ENCODE measurements at regions not wholly inside any gene's neighbourhood (a gene's known extent, or its start where the extent isn't known, plus 50 kb on each side); places are given as distances from the start of the nearest gene placed in this dataset.
A peak's percentile ranks its signal among the peaks of the same experiment; 100 is the strongest.
"Not testable (repeated sequence)": the region's sequence is repeated elsewhere in the genome, so short reads cannot be mapped to it uniquely, and the experiment has no call there.

DNA sequence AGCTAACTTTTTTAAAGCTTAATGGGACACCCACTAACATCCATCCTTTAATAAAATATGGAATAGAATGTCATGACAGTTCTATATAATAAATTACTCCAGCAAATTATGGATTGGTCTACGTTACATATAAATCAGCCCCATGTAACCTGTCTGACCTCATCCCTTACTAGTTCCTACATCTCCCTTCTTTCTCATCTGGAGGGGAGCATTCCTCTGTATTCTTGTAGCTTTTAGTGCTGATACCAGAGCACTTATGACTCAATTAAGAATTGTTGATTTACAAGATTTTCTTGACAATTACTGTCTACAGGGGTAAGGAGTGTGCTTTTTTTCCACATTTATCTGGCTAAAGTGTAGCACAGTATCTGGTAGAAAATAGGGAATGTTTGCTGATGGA is 523.7 kb downstream of the FAM181B start:
- no peak for DNase-seq (ENCODE audit: low spot score)

DNA sequence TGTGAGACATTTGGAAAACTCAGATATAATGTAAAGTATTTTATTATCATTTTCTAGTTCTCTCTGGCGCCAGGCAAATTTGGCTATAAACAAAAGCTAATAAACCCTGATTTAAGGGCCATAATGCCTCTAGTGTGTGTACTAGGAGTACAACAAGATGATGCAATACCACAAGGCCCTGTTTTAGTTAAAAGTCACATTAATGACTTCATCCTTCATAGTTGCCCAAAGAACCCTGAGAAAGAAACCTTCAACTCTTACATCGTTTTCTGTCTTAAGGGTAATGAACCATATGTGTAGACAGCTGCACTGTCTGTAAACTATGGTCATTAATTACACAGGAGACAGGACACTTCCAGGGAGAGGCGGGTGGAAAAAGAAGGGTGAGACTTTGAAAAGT is 538.4 kb downstream of the FAM181B start:
- DNase-seq (ENCODE audit: low spot score): no peak

DNA sequence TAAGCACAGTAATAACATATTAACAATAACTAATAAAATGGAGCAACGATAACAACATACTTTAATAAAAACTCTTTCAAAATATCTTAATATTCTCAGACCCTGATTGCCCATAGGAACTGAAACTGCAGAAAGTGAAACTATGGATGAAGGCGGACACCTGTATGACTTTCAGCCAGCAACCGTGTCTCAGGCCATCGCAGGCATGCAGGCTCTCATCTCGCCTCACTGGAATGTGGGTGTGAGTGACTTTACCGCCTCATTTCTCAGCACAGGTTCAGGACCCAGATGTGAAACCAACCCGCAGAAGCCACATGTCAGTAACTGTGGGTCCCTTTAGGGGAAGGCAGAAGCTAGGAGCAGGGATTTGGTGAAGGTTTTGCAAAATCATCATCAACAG is 539.1 kb downstream of the FAM181B start:
- no peak for DNase-seq (ENCODE audit: low spot score)

DNA sequence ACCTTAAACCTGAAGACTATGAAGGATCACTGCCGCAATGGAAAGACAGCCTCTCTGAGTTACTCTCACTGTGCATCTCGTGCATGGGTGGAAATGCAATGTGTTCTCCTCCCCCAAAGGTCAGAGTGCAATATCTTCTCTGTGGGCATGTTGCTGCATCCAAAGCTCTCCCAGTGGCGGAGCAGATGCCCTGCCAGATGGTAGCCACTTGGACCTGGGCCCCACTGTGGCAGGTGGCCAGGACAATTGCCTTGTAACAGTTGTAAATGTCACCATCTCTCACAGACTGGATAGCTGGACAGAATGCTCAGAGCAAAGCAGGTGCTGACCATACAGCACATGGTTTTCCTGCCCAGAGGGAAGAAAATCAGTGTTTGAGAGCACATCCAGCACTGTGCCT is 542.0 kb downstream of the FAM181B start:
- DNase-seq (ENCODE audit: low spot score): no peak

DNA sequence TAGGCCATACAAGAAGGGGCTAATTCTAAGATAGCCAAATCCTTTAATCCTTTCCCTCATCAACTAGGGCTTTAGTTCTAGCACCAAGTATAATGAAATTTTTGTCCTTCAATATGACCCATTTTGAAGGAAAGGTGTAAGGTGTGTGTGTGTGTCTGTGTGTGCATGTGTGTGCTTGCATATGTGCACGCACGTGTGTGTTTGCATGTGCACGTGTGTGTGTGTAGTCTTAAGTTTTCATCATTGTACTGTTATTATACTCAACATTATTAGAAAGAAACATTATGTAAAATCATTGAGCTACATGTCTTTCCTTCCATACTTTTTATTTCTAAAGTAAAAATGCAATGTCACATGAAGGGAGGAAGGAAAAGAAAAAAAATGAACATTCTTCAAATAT is 547.7 kb downstream of the FAM181B start:
- DNase-seq (ENCODE audit: low spot score): no peak

DNA sequence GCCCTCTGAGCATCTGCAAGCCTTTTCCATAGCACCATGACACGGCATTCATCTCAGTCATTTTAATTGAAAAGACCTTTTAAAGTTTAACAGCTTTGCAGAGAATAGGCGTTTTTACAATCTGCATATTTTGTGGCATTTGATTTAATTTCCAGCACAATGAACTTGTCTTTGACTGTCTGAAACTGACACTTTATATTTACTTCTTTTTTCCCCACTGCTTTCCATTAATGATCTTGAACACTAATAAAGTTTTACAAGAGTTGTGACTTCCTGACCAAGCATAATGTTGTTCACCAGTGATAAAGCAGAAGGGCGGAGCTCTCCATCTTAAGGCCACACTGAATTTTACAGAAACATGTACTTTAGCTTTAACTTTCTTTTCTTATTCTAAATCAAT is 548.7 kb downstream of the FAM181B start:
- DNase-seq (ENCODE audit: low spot score): no peak

DNA sequence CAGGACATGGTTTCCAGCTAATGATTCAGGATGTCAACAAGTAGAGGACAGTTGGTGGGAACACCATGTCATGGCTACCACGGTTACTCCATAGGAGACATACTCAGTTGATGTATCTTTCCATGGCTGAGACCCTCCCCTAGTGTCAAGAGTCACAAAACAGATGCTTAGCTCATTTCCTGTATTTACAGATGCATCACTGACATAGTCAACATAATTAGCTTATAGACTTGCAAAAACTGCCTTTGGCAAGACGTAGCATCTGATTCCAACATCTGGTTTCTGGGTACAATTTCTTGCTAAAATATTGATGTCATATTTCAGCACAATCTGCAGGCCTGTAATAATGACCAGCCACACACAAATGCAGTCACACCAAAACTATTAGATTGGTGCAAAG is 550.3 kb downstream of the FAM181B start:
- DNase-seq (ENCODE audit: low spot score): no peak

DNA sequence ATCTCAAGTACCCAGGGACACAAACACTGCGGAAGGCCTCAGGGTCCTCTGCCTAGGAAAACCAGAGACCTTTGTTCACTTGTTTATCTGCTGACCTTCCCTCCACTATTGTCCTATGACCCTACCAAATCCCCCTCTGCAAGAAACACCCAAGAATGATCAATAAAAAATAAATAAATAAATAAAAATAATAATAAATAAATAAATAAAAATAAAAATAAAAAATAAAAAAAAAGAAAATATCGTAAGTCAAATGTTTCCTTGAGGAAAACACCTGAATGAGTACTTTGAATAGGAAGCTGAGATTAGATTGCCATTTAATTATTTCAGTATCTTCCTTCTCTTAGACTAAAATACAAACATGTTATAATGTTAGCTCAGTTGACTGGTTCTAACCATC is 551.0 kb downstream of the FAM181B start:
- DNase-seq (ENCODE audit: low spot score): not testable (repeated sequence)

DNA sequence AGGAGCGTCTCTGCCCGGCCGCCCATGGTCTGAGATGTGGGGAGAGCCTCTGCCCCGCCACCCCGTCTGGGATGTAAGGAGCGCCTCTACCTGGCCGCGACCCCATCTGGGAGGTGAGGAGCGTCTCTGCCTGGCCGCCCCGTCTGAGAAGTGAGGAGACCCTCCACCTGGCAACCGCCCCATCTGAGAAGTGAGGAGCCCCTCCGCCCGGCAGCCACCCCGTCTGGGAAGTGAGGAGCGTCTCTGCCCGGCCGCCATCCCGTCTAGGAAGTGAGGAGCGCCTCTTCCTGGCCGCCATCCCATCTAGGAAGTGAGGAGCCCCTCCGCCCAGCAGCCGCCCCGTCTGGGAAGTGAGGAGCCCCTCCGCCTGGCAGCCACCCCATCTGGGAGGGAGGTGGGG is 551.9 kb downstream of the FAM181B start:
- not testable (repeated sequence) for DNase-seq (ENCODE audit: low spot score)

DNA sequence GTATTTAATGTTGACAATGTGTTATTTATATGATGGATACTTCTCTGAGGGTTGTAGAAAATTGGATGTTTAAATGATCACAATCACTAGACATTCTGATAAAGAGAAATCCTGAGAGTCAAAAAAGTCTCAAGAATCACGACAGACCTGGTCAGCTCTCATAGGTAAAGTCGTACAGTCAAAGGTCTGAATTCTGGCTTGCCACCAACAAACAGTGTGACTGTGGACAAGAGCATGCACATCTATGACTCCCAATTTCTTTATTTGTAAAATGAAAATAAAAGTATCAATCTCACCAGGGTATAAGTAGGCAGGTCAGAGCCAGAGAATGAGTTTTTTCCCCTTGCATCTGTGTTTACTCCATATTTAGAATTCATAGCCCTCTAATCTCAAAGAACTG is 556.7 kb downstream of the FAM181B start:
- no peak for DNase-seq (ENCODE audit: low spot score)

DNA sequence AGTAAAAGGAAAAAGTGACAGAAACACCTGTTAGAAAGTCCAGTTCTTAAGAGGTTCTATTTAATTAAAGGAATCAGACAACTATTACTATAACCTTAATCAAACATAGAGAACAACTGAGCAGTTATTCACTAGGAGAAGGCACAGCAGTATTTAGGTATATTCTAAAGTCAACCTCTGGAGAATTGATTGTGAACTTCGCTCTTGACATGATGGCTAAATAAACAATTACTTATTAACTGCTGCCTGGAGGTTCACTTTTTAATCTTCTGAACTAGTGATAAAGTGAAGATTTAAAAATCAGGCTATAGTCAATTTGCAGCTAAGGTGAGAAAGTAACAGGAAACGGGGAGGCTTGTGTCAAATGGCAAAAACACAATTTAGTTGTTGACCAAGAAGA is 557.3 kb downstream of the FAM181B start:
- no peak for DNase-seq (ENCODE audit: low spot score)

DNA sequence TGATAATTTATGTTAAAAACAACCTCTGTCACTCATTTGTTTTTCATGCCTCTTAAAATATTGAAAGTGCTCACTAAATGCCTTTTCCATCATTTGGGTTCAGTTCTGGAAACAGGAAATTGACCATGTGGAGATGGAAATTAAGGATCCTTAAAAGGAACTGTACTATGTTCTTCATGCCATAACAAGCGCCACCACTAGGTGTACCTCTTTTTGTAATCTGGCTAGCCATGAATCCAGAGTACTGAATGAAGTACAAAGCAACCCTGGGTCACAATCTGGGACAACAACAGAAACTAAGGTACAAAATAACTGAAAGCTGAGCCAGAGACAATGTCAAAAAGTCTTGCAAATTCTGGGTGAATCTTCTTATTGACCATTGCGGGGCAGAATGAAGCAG is 559.1 kb downstream of the FAM181B start:
- no peak for DNase-seq (ENCODE audit: low spot score)

DNA sequence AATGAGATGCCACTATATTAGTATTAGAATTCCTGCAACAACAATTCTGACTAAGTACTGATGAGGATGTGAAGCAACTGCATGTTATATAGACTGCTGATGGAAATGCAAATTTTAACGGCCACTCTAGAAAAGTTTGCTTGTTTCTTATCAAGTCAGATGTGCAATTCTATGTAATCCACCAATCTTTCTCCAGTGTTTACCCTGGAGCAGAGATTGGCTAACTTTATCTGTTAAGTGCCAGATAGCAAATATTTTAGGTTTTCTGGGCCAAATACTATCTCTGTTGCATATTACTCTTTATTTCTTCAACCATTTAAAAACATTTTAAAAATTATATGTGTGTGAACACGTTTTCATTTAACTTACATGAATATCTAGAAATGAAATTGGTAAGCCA is 586.9 kb downstream of the FAM181B start:
- DNase-seq (ENCODE audit: low spot score): no peak

DNA sequence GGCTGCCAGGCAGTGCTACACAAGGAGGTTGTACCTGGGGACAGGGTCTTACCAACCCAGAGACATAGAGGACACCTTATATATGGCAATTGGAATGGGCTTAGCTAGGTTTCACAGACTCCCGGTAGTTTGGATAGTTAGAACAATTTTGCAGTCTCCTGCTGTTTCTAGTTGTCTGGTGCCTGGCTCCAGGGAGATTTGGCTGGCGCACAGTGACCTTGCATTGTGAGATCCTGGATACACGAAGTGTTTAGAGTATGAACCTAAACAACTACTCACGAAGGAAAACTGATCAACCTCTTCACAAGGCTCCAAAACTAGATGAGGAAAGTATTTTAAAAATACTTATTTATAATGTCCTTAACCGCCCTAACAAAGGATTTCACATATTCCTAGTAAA is 614.7 kb downstream of the FAM181B start:
- no peak for DNase-seq (ENCODE audit: low spot score)

DNA sequence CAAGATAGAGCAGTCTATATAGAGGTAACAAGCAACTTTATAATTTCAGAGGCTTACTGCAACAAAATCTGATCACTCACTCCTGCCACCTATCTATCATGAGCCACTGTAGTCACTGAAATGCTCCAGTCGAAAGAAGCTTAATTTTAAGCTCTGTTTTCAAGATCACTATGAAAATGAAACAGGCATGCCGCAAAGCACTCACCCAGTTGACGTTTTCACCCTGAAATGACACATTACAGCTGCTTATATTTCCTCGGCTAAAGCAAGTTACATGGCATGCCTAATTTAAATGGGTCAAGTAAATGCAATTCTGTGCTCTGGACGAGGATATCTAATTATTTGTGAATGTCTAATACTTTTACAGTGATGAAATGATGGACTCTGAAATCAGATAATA is 616.3 kb downstream of the FAM181B start:
- no peak for DNase-seq (ENCODE audit: low spot score)

DNA sequence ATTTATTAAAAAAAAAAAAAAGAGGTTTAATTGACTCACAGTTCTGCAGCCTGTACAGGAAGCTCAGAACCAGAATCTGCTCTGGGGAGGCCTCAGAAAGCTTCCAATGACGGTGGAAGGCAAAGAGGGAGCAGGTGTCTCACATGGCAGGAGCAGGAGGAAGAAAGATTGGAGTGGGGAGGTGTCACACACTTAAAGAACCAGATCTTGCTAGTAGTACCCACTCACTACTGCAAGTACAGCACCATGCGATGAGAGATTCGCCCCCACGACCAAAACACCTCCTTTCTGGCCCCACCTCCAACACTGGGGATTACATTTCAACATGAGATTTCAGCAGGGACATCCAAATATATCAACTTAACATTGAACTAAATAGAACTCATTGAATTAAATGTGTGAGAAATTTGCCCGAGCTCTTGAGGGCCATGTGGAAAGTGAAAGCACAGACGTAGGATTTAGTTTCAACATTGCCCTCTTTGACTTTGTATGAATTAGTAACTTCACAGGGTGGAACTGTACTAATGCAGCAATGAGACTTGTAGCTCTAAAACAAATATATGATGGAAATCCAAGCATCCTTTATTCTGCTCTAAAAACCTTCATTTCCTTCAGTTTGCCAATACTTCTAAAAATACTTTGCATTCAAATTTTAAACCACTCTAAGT is 628.2 kb downstream of the FAM181B start:
- DNase-seq (ENCODE audit: low spot score): peak; percentile 59

DNA sequence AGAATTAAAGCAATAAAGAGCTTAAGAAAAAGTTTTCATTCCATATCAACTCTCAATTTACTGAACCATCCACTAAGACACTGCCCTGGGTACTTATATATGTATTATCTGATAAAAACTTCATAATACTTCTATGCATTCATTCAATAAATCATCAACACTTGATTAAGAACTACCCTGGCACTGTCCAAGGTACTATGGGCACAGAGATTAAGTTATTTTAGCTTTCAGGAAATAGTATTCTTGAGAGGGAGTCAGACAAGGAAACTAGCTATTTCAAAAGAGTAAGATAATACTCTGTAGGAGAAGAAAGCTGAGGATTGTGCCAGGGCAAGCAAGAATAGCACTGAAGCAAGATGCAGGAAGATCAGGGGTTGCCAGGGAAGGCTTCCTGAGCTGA is 640.8 kb downstream of the FAM181B start:
- no peak for DNase-seq (ENCODE audit: low spot score)

DNA sequence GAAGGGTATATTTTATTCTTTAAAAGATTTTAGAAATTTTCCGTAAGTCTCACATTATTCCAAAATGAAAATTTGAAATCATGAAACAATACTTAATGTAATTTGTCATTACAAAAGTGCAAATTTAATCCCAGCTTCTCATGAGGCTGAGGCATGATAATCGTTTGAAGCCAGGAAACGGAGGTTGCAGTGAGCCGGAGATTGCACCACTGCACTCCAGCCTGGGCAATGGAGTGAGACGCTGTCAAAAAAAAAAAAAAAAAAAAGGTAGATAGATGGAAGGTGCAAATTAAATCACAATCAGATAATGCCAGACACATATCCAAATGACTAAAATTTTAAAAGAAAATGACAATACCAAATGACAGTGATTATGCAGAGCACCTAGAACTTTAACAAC is 644.2 kb downstream of the FAM181B start:
- no peak for DNase-seq (ENCODE audit: low spot score)

DNA sequence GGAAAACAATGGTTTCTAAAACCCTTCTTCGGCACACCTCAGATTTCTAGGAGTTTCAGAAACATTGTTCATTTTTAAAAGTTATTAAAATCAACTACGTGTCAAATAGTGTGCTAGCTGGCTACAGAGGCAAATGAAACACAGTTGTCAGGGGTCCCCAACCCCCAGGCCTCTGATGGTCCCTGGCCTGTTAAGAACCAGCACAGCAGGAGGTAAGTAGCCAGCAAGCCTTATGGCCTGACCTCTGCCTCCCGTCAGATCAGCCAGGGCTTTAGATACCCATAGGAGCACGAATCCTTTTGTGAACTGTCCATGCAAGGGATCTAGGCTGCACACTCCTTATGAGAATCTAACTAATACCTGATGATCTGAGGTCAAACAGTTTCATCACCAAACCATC is 648.2 kb downstream of the FAM181B start:
- DNase-seq (ENCODE audit: low spot score): no peak

DNA sequence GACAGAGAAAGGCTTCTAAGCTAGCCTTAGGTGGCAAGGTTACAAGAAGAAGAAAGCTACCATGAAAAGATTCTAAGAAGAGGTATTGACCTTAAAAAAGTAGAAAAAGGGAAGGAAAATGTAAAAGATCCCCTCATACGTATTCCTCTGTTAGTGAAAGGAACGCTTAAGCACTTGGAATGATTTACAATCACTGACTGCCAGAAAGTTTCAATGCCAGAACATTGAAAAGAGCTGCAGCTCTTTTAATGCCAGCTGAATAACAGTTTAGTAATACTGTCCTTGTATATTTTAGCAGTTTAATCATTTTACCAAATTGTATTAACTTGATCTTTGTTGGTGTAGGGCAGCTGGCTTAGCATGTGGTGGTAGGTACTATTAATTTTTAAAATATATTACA is 650.7 kb downstream of the FAM181B start:
- DNase-seq (ENCODE audit: low spot score): no peak

DNA sequence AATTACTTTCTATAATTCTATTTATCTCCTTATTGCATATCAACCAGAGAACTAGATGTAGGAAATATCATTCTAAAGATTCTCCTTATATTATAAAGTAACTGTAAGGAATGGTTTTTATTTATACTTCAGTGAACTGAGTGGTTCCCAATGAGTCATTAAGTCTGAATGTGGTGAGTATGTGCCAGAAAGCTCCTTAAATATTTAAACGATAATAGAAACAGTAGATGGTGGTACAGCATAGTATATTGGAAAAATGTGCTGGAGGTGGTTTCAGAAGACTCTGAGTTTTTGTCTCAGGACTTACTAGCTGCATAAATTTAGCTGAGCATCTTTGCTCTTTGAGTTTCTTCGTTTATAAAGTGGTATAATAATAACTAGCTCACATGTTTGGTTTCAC is 653.5 kb downstream of the FAM181B start:
- no peak for DNase-seq (ENCODE audit: low spot score)

DNA sequence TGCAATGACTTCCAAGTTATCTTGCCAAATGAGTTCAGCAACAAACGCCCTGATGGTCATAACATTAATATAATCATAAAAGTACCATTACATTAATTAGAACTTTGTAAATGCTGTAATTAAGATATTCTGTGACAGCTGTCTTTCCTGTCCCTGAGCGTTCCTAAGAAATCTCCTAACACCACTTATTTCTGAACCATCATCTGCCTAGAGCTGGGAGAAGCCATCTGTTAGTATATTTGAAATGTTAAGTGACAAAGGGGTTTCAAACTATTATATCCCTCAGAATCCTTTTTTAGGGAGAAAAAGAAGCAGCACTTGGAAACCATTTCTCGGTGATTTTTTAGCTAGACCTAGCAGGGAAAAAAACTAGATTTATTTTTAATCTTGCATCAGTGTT is 657.5 kb downstream of the FAM181B start:
- no peak for DNase-seq (ENCODE audit: low spot score)

DNA sequence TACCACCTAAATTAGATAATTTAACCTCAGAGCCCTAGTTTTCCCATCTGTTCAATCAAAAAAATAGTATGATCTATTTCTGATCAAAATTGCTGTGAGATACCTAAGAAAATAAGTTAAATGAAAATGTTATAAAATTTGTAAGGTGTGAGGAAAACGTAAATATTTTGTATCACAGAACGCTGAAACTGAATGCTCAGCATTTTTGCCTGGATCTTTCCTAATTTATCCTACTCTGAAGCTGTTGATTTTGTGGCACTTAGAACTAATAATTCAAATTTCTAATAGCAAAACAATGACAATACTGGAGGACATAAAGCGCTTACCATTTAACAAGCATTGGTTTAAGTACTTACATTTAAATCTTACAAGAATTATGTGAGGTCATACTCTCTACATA is 674.2 kb downstream of the FAM181B start:
- DNase-seq (ENCODE audit: low spot score): no peak

DNA sequence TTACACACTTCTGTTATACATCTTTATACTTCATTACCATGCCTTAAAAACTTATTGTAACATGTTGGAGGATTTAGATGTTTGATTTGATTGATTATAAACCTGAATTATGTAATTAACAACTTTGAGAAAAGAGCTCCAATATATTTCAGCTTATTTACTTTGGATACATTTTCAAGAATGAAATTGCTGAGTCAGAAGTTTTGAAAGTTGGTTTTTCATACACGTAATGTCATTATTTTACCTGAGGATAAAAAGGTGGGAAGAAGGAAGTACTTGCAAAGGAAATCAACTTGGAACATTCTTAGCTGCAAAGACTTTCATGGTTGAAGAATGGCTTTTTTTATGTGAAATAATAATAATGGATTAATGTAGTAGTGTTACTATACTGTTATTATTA is 677.2 kb downstream of the FAM181B start:
- DNase-seq (ENCODE audit: low spot score): no peak

DNA sequence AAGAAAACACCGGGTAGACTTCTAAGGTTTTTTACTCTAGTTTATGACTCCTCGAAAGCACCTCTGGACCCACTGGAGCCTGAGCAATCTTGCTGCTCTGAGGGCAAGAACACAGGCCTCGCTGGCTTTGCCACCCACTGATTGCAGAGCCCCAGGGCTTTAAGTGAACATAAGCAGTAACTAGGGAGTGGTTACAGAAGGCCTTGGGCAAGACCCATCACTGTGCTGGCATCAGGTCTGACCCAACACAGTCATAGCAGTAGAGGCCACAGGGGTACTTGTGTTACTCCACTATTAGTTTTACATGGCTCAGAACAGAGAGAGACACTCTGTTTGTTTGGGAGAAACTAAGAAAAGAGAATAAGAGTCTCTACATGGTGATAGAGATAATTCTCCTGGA is 684.5 kb downstream of the FAM181B start:
- no peak for DNase-seq (ENCODE audit: low spot score)

All from putamen (tissue), 1 donor.